GM13977 (cell line): ENCODE measurements at regions not wholly inside any gene's neighbourhood (a gene's known extent, or its start where the extent isn't known, plus 50 kb on each side); places are given as distances from the start of the nearest gene placed in this dataset.

Source experiments
- DNase-seq: peaks from one replicate; pipeline ENCODE4 v3.0.0; 2012; ENCODE audit warnings: low spot score
- in situ Hi-C: fragments of 300-500 bp; cut with MboI; formaldehyde crosslinking; loops from one replicate; pipeline ENCODE4 v1.12.0; 2022; ENCODE audit warnings: low sequenced_read_pairs, low pct_unique_long_range_greater_than_20kb, mixed read lengths, inconsistent platforms; ENCODE audit not compliant: unreplicated experiment
- TF ChIP-seq, protein P1 (sequence below): IDR thresholded peaks from 2 replicates; pipeline ENCODE4 v1.5.1; 2012; ENCODE audit warnings: mild to moderate bottlenecking, control low read depth; ENCODE audit not compliant: insufficient read depth; ENCODE audit errors: extremely low read depth, missing control alignments

DNA sequence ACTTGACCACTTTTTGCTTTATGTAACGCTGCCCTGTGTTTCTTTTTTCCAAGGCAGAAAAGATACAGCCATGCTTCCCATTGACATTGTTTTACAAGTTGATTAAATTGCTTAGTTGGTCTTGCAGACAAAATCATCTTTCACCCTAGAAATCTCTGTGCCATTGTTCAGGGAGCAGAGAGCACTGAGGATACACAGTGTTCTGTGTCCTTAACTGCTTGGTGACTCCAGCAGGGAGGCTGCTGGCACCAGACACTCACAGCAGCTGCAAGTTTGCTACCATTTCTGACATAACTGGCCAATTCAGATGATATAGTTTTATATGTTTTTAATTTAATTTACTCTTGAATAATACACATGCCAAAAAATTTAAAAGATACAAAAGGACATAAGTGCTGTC is 118.7 kb downstream of the RGS2 start:
- in situ Hi-C loops, result no loop called here
- TF ChIP-seq, protein P1, sequence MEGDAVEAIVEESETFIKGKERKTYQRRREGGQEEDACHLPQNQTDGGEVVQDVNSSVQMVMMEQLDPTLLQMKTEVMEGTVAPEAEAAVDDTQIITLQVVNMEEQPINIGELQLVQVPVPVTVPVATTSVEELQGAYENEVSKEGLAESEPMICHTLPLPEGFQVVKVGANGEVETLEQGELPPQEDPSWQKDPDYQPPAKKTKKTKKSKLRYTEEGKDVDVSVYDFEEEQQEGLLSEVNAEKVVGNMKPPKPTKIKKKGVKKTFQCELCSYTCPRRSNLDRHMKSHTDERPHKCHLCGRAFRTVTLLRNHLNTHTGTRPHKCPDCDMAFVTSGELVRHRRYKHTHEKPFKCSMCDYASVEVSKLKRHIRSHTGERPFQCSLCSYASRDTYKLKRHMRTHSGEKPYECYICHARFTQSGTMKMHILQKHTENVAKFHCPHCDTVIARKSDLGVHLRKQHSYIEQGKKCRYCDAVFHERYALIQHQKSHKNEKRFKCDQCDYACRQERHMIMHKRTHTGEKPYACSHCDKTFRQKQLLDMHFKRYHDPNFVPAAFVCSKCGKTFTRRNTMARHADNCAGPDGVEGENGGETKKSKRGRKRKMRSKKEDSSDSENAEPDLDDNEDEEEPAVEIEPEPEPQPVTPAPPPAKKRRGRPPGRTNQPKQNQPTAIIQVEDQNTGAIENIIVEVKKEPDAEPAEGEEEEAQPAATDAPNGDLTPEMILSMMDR, result no peak
- DNase-seq, result no peak

DNA sequence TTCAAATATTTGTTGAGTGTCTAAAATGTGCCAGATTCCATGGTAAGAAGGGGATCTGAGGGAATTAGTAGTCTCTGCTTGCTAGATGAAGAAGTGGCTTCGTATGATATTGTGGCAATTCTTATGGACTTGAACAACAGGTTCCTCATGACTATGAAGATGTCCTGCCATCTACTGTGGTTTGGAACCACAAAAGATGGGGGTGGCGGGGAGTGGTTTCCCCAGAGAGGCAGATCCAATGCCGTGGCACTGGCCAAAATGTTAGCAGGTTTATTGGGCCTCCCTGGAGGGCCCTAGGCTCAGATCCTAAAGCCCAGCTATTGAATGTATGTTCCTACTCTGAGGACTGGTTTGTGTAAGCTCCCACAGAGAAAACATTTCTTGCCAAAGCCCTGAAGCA is 120.8 kb downstream of the RGS2 start:
- TF ChIP-seq, protein P1, result no peak
- DNase-seq, result no peak
- in situ Hi-C loops, result no loop called here

DNA sequence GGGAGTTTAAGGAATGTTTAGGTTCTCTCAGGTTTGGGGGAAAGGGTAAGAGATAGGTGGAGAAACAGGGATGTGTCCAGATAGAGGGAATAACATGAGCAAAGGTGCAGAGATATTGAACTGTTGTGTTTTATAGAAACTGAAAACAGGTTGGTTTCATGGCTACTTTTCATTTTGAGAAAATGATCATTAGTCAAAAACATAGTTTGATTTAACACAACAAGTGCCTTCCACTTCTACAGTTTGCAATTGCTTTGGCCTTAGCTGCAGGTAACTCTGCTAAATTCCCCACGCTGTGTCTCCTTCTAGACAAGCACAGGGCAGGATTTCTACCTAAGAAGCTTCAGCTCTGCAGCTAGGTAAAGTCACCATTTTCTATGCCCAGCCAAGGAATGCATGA is 124.9 kb downstream of the RGS2 start:
- in situ Hi-C loops, result no loop called here
- TF ChIP-seq, protein P1, result no peak
- DNase-seq, result no peak

DNA sequence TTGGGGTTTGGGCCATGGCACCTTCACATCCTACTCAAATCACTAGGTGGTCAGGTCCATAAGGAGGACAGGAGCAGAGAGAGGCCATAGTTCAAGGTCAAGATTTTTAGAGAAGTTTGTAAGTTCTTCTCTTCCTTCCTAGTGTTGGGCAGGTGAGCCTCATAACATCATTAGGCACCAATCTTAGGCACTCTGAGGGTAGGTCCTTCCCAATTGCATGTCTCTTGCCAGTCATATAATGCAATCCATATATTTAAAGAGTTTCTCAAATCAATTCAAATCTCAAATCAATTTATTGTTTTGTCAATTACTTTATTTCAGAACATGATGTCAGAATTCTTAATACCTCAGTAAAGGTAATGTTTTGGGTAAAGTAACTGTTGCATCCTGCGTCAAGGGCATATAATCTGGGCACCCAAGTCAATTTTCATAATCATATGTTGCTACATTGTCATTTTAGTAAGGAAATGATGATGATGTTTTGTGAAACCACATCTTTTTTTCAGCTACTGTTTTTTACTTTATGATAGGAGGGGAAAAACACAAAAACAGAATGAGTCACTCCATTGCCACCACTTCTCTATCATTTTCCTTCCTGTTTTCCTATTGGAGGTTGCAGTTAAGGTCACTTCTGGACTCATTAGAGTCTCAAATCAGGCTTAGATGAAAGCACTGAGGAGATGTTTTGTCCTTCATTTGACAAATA is 122.7 kb downstream of the UCHL5 start:
- in situ Hi-C loops, result no loop called here
- TF ChIP-seq, protein P1, result no peak
- no peak for DNase-seq

DNA sequence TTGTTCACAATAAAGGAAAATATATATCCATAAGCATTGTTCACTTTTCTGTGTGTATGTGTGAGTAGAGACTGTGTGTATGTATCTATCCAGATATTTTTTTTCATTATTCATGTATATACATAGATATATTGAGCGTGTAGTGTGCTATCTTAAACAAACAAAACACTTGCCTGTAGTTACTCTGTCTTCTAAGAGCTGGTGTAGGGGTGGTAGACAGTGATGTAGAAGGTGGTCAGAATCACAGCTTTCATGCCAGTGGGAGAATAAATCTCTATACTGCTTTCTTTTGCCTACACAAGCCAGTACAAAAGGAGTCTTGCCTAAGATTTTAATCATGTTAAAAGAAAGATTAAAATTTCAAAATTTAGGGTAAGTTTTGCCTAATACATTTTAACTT is 122.0 kb downstream of the UCHL5 start:
- no peak for DNase-seq
- in situ Hi-C loops, result no loop called here
- TF ChIP-seq, protein P1, result no peak

DNA sequence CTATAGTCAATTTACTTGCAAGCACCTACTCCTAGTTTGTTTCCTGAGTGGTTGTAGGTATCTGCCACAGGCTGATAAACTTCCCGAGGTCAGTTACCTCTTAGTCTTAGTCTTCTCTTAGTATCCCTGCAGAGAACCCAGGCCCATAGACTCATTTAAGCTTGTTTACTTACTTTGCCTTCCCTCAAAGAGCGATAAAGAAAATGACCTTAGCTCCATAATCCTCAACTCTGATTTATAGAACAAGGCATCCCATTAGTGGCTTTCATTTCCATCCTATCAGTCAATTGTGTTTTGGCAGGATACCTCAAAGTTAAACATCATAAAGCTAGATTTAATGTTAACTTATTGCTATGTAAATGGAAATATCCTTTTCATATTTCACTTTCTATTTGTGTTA is 119.7 kb downstream of the UCHL5 start:
- in situ Hi-C loops, result no loop called here
- TF ChIP-seq, protein P1, result no peak
- no peak for DNase-seq
